Neutrophil (primary cell): ENCODE measurements at regions not wholly inside any gene's neighbourhood (a gene's known extent, or its start where the extent isn't known, plus 50 kb on each side); places are given as distances from the start of the nearest gene placed in this dataset.

ENCODE experiments used
- H3K27ac ChIP-seq: fragments of 200-600 bp; sonication (generic); 2 replicates; pipeline ENCODE4 v1.5.1; 2016; ENCODE audit warnings: mild to moderate bottlenecking, moderate library complexity
- H3K27me3 ChIP-seq: fragments of 200-600 bp; sonication (generic); 2 replicates; pipeline ENCODE4 v1.6.0; 2016; ENCODE audit warnings: mild to moderate bottlenecking
- H3K36me3 ChIP-seq: fragments of 200-600 bp; sonication (generic); 2 replicates; pipeline ENCODE4 v1.5.1; 2017
- H3K4me1 ChIP-seq, 2 experiments: fragments of 200-600 bp in 1 of 2; sonication (generic) in 1 of 2; 1 replicate in 1 of 2; 2 replicates in 1 of 2; pipeline versions ENCODE4 v1.5.1 to v1.6.1; 2013 to 2016; ENCODE audit warnings: low read depth in 1 of 2, low read length in 1 of 2, mild to moderate bottlenecking in 1 of 2, moderate library complexity in 1 of 2; ENCODE audit not compliant: control insufficient read depth in 1 of 2, insufficient read depth in 1 of 2
- H3K4me3 ChIP-seq, 2 experiments: fragments of 200-600 bp in 1 of 2; sonication (generic) in 1 of 2; 1 replicate in 1 of 2; 2 replicates in 1 of 2; pipeline ENCODE4 v1.5.1; 2013 to 2016; ENCODE audit warnings: low read depth in 1 of 2, low read length in 1 of 2, mild to moderate bottlenecking in 1 of 2, moderate library complexity in 1 of 2
- H3K9me3 ChIP-seq: fragments of 200-600 bp; sonication (generic); 2 replicates; pipeline ENCODE4 v1.5.1; 2016
- TF ChIP-seq, protein P1 (sequence below): fragments of 200-600 bp; sonication (generic); IDR thresholded peaks from 2 replicates; pipeline ENCODE4 v1.5.1; 2016; ENCODE audit warnings: antibody characterized with exemption

GRCh38 chr2:13030606-13031005 lies 313.9 kb downstream of the TRIB2 start:
- no peaks in the 10 kb centered on the region for H3K36me3 ChIP-seq
- H3K4me1 ChIP-seq: no peaks in the 10 kb centered on the region
- no peak overlapping the region for H3K4me3 ChIP-seq
- H3K9me3 ChIP-seq: no peaks in the 10 kb centered on the region
- no peak overlapping the region for H3K27ac ChIP-seq
- no peaks in the 10 kb centered on the region for H3K27me3 ChIP-seq
- TF ChIP-seq, protein P1, sequence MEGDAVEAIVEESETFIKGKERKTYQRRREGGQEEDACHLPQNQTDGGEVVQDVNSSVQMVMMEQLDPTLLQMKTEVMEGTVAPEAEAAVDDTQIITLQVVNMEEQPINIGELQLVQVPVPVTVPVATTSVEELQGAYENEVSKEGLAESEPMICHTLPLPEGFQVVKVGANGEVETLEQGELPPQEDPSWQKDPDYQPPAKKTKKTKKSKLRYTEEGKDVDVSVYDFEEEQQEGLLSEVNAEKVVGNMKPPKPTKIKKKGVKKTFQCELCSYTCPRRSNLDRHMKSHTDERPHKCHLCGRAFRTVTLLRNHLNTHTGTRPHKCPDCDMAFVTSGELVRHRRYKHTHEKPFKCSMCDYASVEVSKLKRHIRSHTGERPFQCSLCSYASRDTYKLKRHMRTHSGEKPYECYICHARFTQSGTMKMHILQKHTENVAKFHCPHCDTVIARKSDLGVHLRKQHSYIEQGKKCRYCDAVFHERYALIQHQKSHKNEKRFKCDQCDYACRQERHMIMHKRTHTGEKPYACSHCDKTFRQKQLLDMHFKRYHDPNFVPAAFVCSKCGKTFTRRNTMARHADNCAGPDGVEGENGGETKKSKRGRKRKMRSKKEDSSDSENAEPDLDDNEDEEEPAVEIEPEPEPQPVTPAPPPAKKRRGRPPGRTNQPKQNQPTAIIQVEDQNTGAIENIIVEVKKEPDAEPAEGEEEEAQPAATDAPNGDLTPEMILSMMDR: no peak

- no peaks in the 10 kb centered on the region for H3K4me1 ChIP-seq
- H3K27me3 ChIP-seq: no peaks in the 10 kb centered on the region
- no peak overlapping the region for H3K4me3 ChIP-seq
- H3K9me3 ChIP-seq: no peaks in the 10 kb centered on the region
- no peaks in the 10 kb centered on the region for H3K36me3 ChIP-seq
- TF ChIP-seq, protein P1: no peak
- no peak overlapping the region for H3K27ac ChIP-seq
Measured at GRCh38 chr2:13034861-13035260, 318.1 kb downstream of the TRIB2 start.

GRCh38 chr2:13035866-13036265 lies 319.1 kb downstream of the TRIB2 start:
- TF ChIP-seq, protein P1: no peak
- no peaks in the 10 kb centered on the region for H3K9me3 ChIP-seq
- no peaks in the 10 kb centered on the region for H3K4me1 ChIP-seq
- no peaks in the 10 kb centered on the region for H3K27me3 ChIP-seq
- H3K27ac ChIP-seq: no peak overlapping the region
- no peak overlapping the region for H3K4me3 ChIP-seq
- H3K36me3 ChIP-seq: no peaks in the 10 kb centered on the region

- TF ChIP-seq, protein P1: no peak
- H3K27ac ChIP-seq: no peak overlapping the region
- H3K9me3 ChIP-seq: no peaks in the 10 kb centered on the region
- H3K36me3 ChIP-seq: no peaks in the 10 kb centered on the region
- no peak overlapping the region for H3K4me3 ChIP-seq
- H3K4me1 ChIP-seq: no peaks in the 10 kb centered on the region
- H3K27me3 ChIP-seq: no peaks in the 10 kb centered on the region
Measured at GRCh38 chr2:13040043-13040442, 323.3 kb downstream of the TRIB2 start.

- Histone ChIP-seq H3K4me3 (no peak overlapping the region), H3K27me3 (no peaks in the 10 kb centered on the region), H3K27ac (no peak overlapping the region), H3K4me1 (no peaks in the 10 kb centered on the region), H3K36me3 (no peaks in the 10 kb centered on the region), H3K9me3 (no peaks in the 10 kb centered on the region)
- TF ChIP-seq, protein P1: no peak
Measured at GRCh38 chr2:13046557-13047165, 329.9 kb downstream of the TRIB2 start.
